Upper lobe of right lung (tissue), 1 donor: ENCODE measurements at regions not wholly inside any gene's neighbourhood (a gene's known extent, or its start where the extent isn't known, plus 50 kb on each side); places are given as distances from the start of the nearest gene placed in this dataset.

ENCODE experiments used
- ATAC-seq: fragments of 200-7000 bp; cut with Tn5 transposase; one replicate; pipeline ENCODE4 v1.9.1; 2020; ENCODE audit warnings: mild to moderate bottlenecking, moderate library complexity
- DNase-seq: peaks from one replicate; pipeline ENCODE4 v3.0.0-alpha.2; 2020
- H3K27ac ChIP-seq: fragments of 200-600 bp; one replicate; pipeline ENCODE4 v1.8.0; 2022
- H3K27me3 ChIP-seq: fragments of 200-600 bp; one replicate; pipeline ENCODE4 v1.8.0; 2022; ENCODE audit warnings: mild to moderate bottlenecking
- H3K36me3 ChIP-seq: fragments of 200-600 bp; one replicate; pipeline ENCODE4 v1.8.0; 2022
- H3K4me1 ChIP-seq: fragments of 200-600 bp; one replicate; pipeline ENCODE4 v1.8.0; 2022
- H3K4me3 ChIP-seq: fragments of 200-600 bp; one replicate; pipeline ENCODE4 v1.8.0; 2022; ENCODE audit warnings: mild to moderate bottlenecking
- H3K9me3 ChIP-seq: fragments of 200-600 bp; one replicate; pipeline ENCODE4 v1.8.0; 2022
- CTCF ChIP-seq: fragments of 200-600 bp; IDR thresholded peaks from one replicate; pipeline ENCODE4 v1.8.0; 2022; ENCODE audit warnings: antibody characterized with exemption
- intact Hi-C: fragments of 100-400 bp; cut with DNase I; formaldehyde crosslinking; loops from one replicate; pipeline ENCODE4 v1.11.0; 2022
- donor health status: DM: no; HTN: yes; CAD: no; lungs with severe emphysema.

GRCh38 chr6:82032444-82032843 is 215.1 kb downstream of the IBTK start:
- no peak for DNase-seq
- ATAC-seq: no peak
- no peak for TF ChIP-seq CTCF
- no peaks in the 10 kb centered on the region for H3K36me3 ChIP-seq
- H3K4me3 ChIP-seq: no peak overlapping the region
- no peaks in the 10 kb centered on the region for H3K27me3 ChIP-seq
- H3K9me3 ChIP-seq: no peaks in the 10 kb centered on the region
- no peak overlapping the region for H3K27ac ChIP-seq
- intact Hi-C loops: no loop called here
- no peaks in the 10 kb centered on the region for H3K4me1 ChIP-seq

- H3K9me3 ChIP-seq: no peaks in the 10 kb centered on the region
- no peak for TF ChIP-seq CTCF
- intact Hi-C loops: no loop called here
- H3K27me3 ChIP-seq: no peaks in the 10 kb centered on the region
- ATAC-seq (no peak), DNase-seq (no peak)
- no peak overlapping the region for H3K27ac ChIP-seq
- H3K4me1 ChIP-seq: no peaks in the 10 kb centered on the region
- no peak overlapping the region for H3K4me3 ChIP-seq
- H3K36me3 ChIP-seq: no peaks in the 10 kb centered on the region
Observed at GRCh38 chr6:82030761-82031503, 216.6 kb downstream of the IBTK start.

GRCh38 chr6:82030301-82030700 is 217.2 kb downstream of the IBTK start:
- no peaks in the 10 kb centered on the region for H3K27me3 ChIP-seq
- no peaks in the 10 kb centered on the region for H3K4me1 ChIP-seq
- DNase-seq: no peak
- intact Hi-C loops: no loop called here
- H3K4me3 ChIP-seq: no peak overlapping the region
- H3K9me3 ChIP-seq: no peaks in the 10 kb centered on the region
- no peaks in the 10 kb centered on the region for H3K36me3 ChIP-seq
- ATAC-seq: no peak
- TF ChIP-seq CTCF: no peak
- H3K27ac ChIP-seq: no peak overlapping the region

- ATAC-seq (no peak), DNase-seq (no peak)
- no peak for TF ChIP-seq CTCF
- intact Hi-C loops: no loop called here
- Histone ChIP-seq H3K36me3 (no peaks in the 10 kb centered on the region), H3K9me3 (no peaks in the 10 kb centered on the region), H3K27ac (no peak overlapping the region), H3K4me1 (no peaks in the 10 kb centered on the region), H3K27me3 (no peaks in the 10 kb centered on the region), H3K4me3 (no peak overlapping the region)
Observed at GRCh38 chr6:82025271-82025670, 222.3 kb downstream of the IBTK start.

GRCh38 chr6:82022614-82023129 is 224.9 kb downstream of the IBTK start:
- Histone ChIP-seq H3K27ac (no peak overlapping the region), H3K36me3 (no peaks in the 10 kb centered on the region), H3K4me3 (no peak overlapping the region), H3K9me3 (no peaks in the 10 kb centered on the region), H3K27me3 (no peaks in the 10 kb centered on the region), H3K4me1 (no peaks in the 10 kb centered on the region)
- intact Hi-C loops: no loop called here
- DNase-seq (no peak), ATAC-seq (peak; percentile 80)
- TF ChIP-seq CTCF: no peak
